Activated CD8-positive, alpha-beta T cell treated with anti-CD3 and anti-CD28 coated beads, Interleukin-2, amount 10 ng/mL, durations not matched to agents 7 days and 5 days (primary cell): ENCODE measurements at regions not wholly inside any gene's neighbourhood (a gene's known extent, or its start where the extent isn't known, plus 50 kb on each side); places are given as distances from the start of the nearest gene placed in this dataset.

Experiments used
- ATAC-seq: fragments of 150-1000 bp; cut with Tn5 transposase; one replicate; pipeline ENCODE4 v1.10.0; 2021; ENCODE audit warnings: moderate library complexity
- CTCF ChIA-PET: fragments of 350-600 bp; sonication (Branson Sonifier 250); formaldehyde crosslinking; loops from one replicate; lab custom pipeline; 2021; ENCODE audit warnings: antibody characterized with exemption; lab: Charles Lee
- POLR2A ChIA-PET: fragments of 350-600 bp; sonication (Branson Sonifier 250); formaldehyde crosslinking; loops from one replicate; lab custom pipeline; 2021; ENCODE audit warnings: antibody characterized with exemption; lab: Charles Lee
- DNase-seq: peaks from one replicate; pipeline ENCODE4 v3.0.0-alpha.2; 2020
- H3K27ac Mint-ChIP-seq: one replicate; pipeline ENCODE4 v1.8.0; 2021; ENCODE audit warnings: mild to moderate bottlenecking, mixed read lengths
- H3K27me3 Mint-ChIP-seq: one replicate; pipeline ENCODE4 v1.8.0; 2021; ENCODE audit warnings: low read depth, mixed read lengths
- H3K36me3 Mint-ChIP-seq: one replicate; pipeline ENCODE4 v1.8.0; 2021; ENCODE audit warnings: low read depth, mixed read lengths
- H3K4me1 Mint-ChIP-seq: one replicate; pipeline ENCODE4 v1.8.0; 2021; ENCODE audit warnings: low read depth, mixed read lengths
- H3K4me3 Mint-ChIP-seq: one replicate; pipeline ENCODE4 v1.8.0; 2021; ENCODE audit warnings: mild to moderate bottlenecking, mixed read lengths
- H3K9me3 Mint-ChIP-seq: one replicate; pipeline ENCODE4 v1.8.0; 2022; ENCODE audit warnings: mixed read lengths; ENCODE audit not compliant: insufficient read depth

DNA sequence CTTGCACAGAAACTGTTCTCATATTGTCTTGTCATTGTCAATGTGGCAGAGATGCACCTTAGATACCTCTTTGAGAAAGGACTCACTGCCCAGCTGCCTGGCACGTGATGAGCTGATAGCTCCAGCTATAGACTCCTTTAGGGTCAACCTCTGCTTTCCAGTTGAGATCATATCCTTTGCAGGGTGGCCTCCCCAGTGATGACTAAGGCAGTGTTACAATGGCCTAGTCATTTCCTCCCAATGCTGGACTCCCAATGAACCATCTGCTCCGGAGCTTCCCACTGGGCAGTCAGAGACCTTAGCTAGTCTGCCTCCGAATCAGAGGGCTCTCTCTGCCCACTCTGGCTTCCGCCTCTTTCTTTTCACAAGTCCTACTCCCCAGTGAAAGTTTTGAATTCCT is 79.5 kb downstream of the CHRD start:
- ATAC-seq (no peak), DNase-seq (no peak)
- no peak overlapping the region for H3K27ac Mint-ChIP-seq
- no peak overlapping the region for H3K4me3 Mint-ChIP-seq
- no peaks in the 10 kb centered on the region for H3K4me1 Mint-ChIP-seq
- ChIA-PET POLR2A (no interaction called here), CTCF (no interaction called here)
- no peaks in the 10 kb centered on the region for H3K9me3 Mint-ChIP-seq
- no peaks in the 10 kb centered on the region for H3K36me3 Mint-ChIP-seq
- peaks cover 3% of the 10 kb centered on the region for H3K27me3 Mint-ChIP-seq

DNA sequence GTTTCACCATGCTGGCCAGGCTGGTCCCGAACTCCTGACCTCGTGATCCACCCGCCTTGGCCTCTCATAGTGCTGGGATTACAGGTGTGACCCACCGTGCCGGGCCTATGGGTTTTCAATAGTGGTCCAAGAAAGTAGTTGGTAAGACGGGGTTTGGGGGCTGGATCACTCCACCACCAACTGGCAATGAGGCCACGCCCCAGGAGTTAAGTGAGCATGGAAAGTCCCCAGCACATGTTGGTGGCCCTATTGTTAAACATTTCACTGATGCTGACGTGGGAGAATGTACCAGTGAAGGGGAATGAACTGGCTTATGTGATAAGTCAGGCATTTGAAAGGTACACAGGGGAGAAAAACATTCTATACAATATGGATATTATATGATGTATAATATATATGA is 80.4 kb downstream of the CHRD start:
- Mint-ChIP-seq H3K27me3 (peaks cover 6% of the 10 kb centered on the region), H3K27ac (no peak overlapping the region), H3K9me3 (no peaks in the 10 kb centered on the region), H3K36me3 (no peaks in the 10 kb centered on the region), H3K4me3 (no peak overlapping the region), H3K4me1 (no peaks in the 10 kb centered on the region)
- POLR2A ChIA-PET: no interaction called here
- ATAC-seq (no peak), DNase-seq (no peak)
- CTCF ChIA-PET: no interaction called here

DNA sequence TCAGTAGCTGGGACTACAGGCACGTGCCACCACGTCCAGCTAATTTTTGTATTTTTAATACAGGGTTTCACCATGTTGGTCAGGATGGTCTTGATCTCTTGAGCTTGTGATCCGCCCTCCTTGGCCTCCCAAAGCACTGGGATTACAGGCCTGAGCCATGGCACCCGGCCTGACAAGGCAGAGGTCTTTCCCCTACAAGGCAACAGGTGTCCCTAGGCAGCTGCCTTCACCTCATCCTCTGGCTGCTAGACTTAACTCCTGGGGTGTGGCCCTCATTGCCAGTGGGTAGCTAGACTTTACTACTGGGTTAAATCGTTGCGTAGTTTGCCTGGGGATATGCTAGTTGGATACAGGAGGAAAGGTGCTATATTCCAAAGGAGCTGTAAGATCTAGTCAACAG is 81.4 kb downstream of the CHRD start:
- no peak for ATAC-seq
- CTCF ChIA-PET: no interaction called here

DNA sequence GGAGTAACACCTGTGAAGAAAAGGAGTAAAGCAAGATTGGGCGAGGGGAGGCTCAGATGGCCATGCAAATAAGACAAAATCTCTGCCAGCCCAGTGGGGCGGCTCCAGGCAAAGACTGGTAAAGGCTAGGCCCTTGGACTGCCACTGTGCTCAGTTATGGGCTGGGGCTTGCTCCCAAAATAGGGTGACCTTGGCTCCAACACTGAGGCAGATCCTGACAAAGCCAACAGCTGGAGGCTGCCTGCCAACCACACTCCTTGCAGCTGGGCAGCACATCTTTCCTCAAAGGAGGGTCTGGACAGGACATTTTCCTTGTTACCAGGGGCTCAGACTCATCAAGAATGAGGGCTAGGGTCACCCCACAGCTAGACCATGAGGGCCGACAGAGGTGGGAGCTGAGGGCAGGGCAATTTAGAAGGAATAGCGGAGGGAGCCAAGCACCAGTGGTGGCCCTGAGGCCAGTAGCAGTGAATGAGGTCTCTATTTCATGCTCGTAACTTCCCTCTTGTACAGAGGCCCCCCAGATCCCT is 86.1 kb downstream of the CHRD start:
- no peaks in the 10 kb centered on the region for H3K9me3 Mint-ChIP-seq
- DNase-seq: no peak
- CTCF ChIA-PET: interaction anchor here (1.0 to 1.6 kb wide), 4 partner anchors 9 to 95 kb away, joined by 3 to 5 read pairs (median 4); partner anchors contain the start of gene EPHB3
- POLR2A ChIA-PET: interaction anchor here (0.7 kb wide), 1 partner anchor 51 kb away, joined by 3 read pairs; no protein-coding TSS in a partner anchor
- no peak overlapping the region for H3K4me3 Mint-ChIP-seq
- H3K4me1 Mint-ChIP-seq: peaks cover 3% of the 10 kb centered on the region
- ATAC-seq: no peak
- H3K36me3 Mint-ChIP-seq: no peaks in the 10 kb centered on the region
- H3K27me3 Mint-ChIP-seq: peaks cover 10% of the 10 kb centered on the region
- no peak overlapping the region for H3K27ac Mint-ChIP-seq

More for the DNA sequence above, 81.4 kb downstream of the CHRD start:
- Mint-ChIP-seq H3K36me3 (no peaks in the 10 kb centered on the region), H3K4me1 (no peaks in the 10 kb centered on the region), H3K9me3 (no peaks in the 10 kb centered on the region), H3K27ac (no peak overlapping the region), H3K4me3 (no peak overlapping the region), H3K27me3 (peaks cover 6% of the 10 kb centered on the region)
- no peak for DNase-seq
- POLR2A ChIA-PET: no interaction called here

DNA sequence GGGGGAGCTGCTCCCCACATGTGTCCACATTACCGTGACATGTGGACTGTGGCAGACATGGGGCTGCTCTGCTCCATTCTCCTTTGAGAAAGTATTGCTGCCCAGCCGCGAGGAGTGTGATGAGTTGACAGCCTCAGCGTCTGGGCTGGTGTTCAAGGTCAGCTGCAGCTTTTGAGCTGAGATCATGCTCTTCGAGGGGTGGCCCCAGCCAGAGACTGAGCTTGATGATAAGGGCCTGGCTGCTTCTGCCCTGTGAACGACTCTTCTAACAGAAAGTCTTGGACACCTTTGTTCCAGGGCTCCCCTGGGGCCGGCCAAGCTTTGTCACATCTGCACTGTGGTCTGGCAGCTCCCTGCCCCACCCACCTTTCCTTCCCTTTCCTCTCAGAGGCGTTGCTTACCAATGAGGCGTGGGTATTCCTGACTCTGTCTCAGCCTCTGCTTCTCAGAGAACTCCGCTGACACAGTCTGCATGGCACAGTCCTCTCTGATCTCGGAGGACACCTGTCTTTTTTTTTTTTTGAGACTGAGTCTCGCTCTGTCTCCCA is 86.6 kb downstream of the CHRD start:
- Mint-ChIP-seq H3K27me3 (peaks cover 11% of the 10 kb centered on the region), H3K4me1 (peaks cover 3% of the 10 kb centered on the region), H3K4me3 (no peak overlapping the region), H3K9me3 (no peaks in the 10 kb centered on the region), H3K27ac (no peak overlapping the region), H3K36me3 (no peaks in the 10 kb centered on the region)
- ChIA-PET CTCF (interaction anchor here (1.0 to 1.6 kb wide), 4 partner anchors 8 to 95 kb away, joined by 3 to 5 read pairs (median 4); partner anchors contain the start of gene EPHB3), POLR2A (interaction anchor here (0.7 kb wide), 1 partner anchor 51 kb away, joined by 3 read pairs; no protein-coding TSS in a partner anchor)
- peak; percentile 33 for ATAC-seq
- DNase-seq: no peak

DNA sequence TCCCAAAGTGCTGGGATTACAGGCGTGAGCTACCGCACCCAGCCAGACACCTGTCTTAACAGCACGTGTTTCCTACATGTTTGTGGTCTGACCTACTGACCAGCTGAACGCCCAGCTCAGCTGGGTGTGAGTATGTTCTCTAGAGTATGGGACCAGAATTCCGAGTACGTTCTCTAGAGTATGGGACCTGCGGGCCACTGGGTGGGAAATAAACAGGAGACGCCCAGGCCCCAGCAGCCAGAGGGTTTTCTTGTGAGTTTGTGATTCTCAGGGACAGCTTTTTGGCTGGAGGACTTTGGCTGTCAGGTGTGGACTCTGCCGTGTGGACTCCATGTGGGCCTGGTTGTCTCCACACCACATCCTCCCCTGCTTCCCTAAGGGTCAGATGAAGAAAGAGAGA is 87.3 kb downstream of the CHRD start:
- ChIA-PET CTCF (interaction anchor here (1.5 to 1.6 kb wide), 2 partner anchors 46 to 94 kb away, joined by 4 to 5 read pairs; partner anchors contain the start of gene EPHB3), POLR2A (no interaction called here)
- ATAC-seq: no peak
- H3K36me3 Mint-ChIP-seq: no peaks in the 10 kb centered on the region
- no peak for DNase-seq
- no peak overlapping the region for H3K27ac Mint-ChIP-seq
- peaks cover 11% of the 10 kb centered on the region for H3K27me3 Mint-ChIP-seq
- peaks cover 3% of the 10 kb centered on the region for H3K4me1 Mint-ChIP-seq
- H3K4me3 Mint-ChIP-seq: no peak overlapping the region
- no peaks in the 10 kb centered on the region for H3K9me3 Mint-ChIP-seq

DNA sequence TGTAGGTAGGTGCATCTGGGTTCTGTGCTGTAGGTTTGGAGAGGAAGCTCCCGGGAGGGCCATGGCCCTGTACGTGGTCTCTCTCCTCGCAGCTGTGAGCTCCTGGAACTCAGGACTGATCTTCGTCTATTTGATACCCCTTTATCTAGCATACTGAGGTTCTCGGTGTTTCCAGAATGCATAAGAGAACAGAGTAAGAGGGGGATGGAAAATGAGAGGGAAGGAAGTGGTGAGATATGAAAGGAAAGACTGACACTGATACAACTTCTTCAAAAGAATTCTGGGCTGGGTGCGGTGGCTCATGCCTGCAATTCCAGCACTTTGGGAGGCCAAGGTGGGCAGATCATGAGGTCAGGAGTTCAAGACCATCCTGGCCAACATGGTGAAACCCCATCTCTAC is 90.7 kb downstream of the CHRD start:
- ATAC-seq: no peak
- ChIA-PET POLR2A (no interaction called here), CTCF (interaction anchor here (1.1 to 2.7 kb wide), 3 partner anchors 43 to 99 kb away, joined by 4 to 13 read pairs (median 10); no protein-coding TSS in a partner anchor)

DNA sequence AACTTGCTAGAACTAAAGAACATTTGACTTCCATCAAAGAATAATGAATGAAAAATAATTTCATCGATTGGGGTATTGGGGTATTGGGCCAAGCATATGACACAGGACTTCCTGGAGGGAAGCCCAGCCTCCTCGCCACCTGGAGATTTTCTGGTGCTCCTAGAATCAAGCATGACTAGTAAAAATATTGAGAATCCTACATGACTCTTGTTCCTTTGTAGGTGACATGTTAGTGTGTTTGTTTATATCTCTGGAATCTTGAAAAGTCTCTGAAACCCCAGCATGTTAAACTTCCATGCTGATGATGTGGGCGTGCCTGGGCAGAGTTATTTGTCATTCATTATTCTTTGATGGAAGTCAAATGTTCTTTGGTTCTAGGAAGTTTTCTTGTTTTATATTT is 90.1 kb upstream of the EPHB3 start:
- H3K27me3 Mint-ChIP-seq: peaks cover 32% of the 10 kb centered on the region
- CTCF ChIA-PET: interaction anchor here (2.0 kb wide), 1 partner anchor 100 kb away, joined by 11 read pairs; no protein-coding TSS in a partner anchor
- H3K4me3 Mint-ChIP-seq: no peak overlapping the region
- ATAC-seq: no peak
- H3K27ac Mint-ChIP-seq: no peak overlapping the region
- H3K9me3 Mint-ChIP-seq: no peaks in the 10 kb centered on the region
- no peak for DNase-seq
- H3K4me1 Mint-ChIP-seq: peaks cover 9% of the 10 kb centered on the region
- POLR2A ChIA-PET: no interaction called here
- no peaks in the 10 kb centered on the region for H3K36me3 Mint-ChIP-seq

More for the DNA sequence above, 90.7 kb downstream of the CHRD start:
- Mint-ChIP-seq H3K27ac (no peak overlapping the region), H3K27me3 (peaks cover 26% of the 10 kb centered on the region), H3K36me3 (no peaks in the 10 kb centered on the region), H3K4me1 (peaks cover 9% of the 10 kb centered on the region), H3K9me3 (no peaks in the 10 kb centered on the region), H3K4me3 (no peak overlapping the region)
- DNase-seq: no peak

DNA sequence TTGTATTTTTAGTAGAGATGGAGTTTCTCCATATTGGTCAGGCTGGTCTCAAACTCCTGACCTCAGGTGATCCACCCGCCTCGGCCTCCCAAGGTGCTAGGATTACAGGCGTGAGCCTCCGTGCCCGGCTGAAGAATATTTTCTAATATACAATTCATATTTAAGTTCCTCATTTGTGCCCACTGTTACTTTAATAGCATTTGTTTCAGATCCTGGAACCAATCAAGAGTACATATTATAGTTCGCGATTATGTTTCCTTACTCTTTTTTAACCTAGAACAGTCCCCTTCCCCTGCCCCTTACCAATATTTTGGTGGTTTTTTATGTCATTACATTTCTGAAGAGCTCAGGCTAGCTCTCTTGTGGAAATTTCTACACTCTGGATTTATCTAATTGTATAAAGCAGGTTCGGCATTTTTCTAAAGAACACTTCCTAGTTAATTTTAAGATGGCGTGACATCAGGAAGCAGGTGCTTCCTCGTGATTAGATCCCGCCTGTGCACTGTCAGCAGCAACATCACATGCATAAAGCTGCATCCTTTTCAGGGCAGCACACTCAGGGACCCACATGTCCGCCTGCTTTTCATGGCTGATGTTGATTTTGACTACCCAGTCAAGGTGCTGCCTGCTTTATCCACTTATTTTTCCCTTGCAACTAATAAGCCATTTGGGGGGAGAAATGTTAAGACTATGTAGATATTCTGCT is 88.7 kb upstream of the EPHB3 start:
- ChIA-PET CTCF (interaction anchor here (1.2 to 5.4 kb wide), 3 partner anchors 41 to 101 kb away, joined by 4 to 21 read pairs (median 11); no protein-coding TSS in a partner anchor), POLR2A (no interaction called here)
- no peak overlapping the region for H3K27ac Mint-ChIP-seq
- H3K9me3 Mint-ChIP-seq: no peaks in the 10 kb centered on the region
- H3K4me1 Mint-ChIP-seq: peaks cover 9% of the 10 kb centered on the region
- H3K4me3 Mint-ChIP-seq: no peak overlapping the region
- ATAC-seq (no peak), DNase-seq (no peak)
- no peaks in the 10 kb centered on the region for H3K36me3 Mint-ChIP-seq
- peaks cover 34% of the 10 kb centered on the region for H3K27me3 Mint-ChIP-seq

DNA sequence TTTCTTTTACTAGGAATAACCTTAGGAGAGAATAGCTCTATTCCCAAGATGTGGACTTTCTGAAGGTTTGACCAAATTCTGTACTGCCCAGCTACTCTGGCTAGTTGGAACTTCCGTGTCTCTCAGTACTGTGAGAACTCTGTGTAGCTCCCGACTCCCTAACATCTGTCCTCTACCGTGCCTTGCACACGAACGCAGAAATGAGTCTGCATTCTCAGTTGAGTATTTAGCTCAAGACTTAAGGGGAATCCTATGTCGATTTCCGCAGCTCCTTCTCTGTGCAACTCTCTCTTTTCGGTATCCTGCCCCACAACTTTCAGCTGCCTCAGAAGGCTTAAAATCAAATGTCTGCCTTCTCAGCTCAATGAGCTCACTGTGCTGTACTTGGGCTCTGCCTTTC is 86.7 kb upstream of the EPHB3 start:
- ATAC-seq (no peak), DNase-seq (no peak)
- Mint-ChIP-seq H3K4me3 (no peak overlapping the region), H3K4me1 (peaks cover 9% of the 10 kb centered on the region), H3K36me3 (no peaks in the 10 kb centered on the region), H3K27ac (no peak overlapping the region), H3K9me3 (no peaks in the 10 kb centered on the region), H3K27me3 (peaks cover 37% of the 10 kb centered on the region)
- ChIA-PET CTCF (interaction anchor here (0.7 to 5.4 kb wide), 6 partner anchors 9 to 247 kb away, joined by 3 to 21 read pairs (median 4); no protein-coding TSS in a partner anchor), POLR2A (interaction anchor here (0.8 kb wide), 1 partner anchor 621 kb away, joined by 3 read pairs; no protein-coding TSS in a partner anchor)

DNA sequence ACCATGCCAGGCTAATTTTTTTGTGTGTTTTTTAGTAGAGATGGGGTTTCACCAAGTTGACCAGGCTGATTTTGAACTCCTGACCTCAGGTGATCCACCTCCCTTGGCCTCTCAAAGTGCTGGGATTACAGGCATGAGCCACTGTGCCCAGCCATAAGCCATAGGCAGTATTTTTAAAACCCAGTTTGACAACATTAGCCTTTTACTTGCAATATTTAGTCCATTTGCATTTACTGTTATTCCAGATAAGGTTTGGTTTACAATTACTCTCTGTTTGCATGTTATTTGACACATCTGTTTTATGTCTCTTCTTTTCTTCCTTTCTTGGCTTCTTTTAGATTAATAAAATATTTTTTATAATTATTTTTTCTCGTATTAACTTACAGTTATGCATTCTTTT is 83.6 kb upstream of the EPHB3 start:
- ATAC-seq (no peak), DNase-seq (no peak)
- H3K27ac Mint-ChIP-seq: no peak overlapping the region
- POLR2A ChIA-PET: no interaction called here
- peaks cover 4% of the 10 kb centered on the region for H3K4me1 Mint-ChIP-seq
- CTCF ChIA-PET: interaction anchor here (1.0 to 5.4 kb wide), 2 partner anchors 36 to 106 kb away, joined by 4 to 21 read pairs; no protein-coding TSS in a partner anchor
- H3K36me3 Mint-ChIP-seq: no peaks in the 10 kb centered on the region
- peaks cover 30% of the 10 kb centered on the region for H3K27me3 Mint-ChIP-seq
- H3K4me3 Mint-ChIP-seq: no peak overlapping the region
- H3K9me3 Mint-ChIP-seq: no peaks in the 10 kb centered on the region
